Ovary (tissue), 3 donors: ENCODE measurements at regions not wholly inside any gene's neighbourhood (a gene's known extent, or its start where the extent isn't known, plus 50 kb on each side); places are given as distances from the start of the nearest gene placed in this dataset.

Source experiments
- CTCF ChIP-seq, 3 donors: fragments of 450-650 bp in 2 of 3; fragments of 200-600 bp in 1 of 3; IDR thresholded peaks; one replicate each; pipeline versions ENCODE4 v1.5.1 to v1.8.0; 2016 to 2022; ENCODE audit warnings: antibody characterized with exemption in 3 of 3, mild to moderate bottlenecking in 1 of 3
- EP300 ChIP-seq: sonication (generic); formaldehyde crosslinking; IDR thresholded peaks from one replicate; pipeline ENCODE4 v1.6.1; 2017; ENCODE audit warnings: antibody characterized with exemption
- POLR2A ChIP-seq: fragments of 450-650 bp; IDR thresholded peaks from one replicate; pipeline ENCODE4 v1.6.1; 2017; ENCODE audit warnings: antibody characterized with exemption, mild to moderate bottlenecking, moderate library complexity
- donor health status: DM: no; HTN: no; CAD: no.

DNA sequence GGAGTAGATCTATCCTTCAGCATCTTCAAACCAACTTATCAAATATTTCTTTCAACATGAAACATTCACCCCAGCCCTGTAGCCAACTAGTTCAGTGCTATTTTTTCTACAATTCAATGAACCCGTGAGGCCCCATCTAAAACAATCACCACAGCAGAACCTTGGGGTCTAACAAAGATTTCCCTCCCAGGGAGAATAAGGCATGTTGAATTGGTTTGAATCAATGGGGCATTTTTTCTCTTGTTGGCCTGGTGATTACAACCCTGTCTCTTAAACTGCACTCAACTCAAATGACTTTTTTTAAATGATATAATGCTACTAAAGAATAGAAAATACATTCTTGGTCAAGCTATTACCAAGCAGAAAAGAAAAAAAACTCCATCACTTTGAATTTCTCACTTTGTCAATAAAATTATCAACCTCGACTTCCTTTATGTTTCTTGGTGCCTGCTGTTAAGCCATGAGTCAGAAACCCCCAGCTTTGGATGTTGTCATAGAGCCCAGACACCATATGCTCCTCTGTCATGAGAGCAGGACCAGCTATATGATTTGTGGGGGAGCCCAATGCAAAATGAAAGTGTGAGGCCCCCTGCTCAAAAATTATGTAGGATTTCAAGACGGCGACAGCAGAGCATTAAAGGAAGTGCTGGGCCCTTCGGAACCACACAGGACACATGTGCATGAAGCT lies 282.4 kb downstream of the MEIS1 start:
- TF ChIP-seq POLR2A (no peak), CTCF (IDR thresholded peaks at IDR 0.05) (no peak), EP300 (no peak)
